ENCODE measurements at regions not wholly inside any gene's neighbourhood (a gene's known extent, or its start where the extent isn't known, plus 50 kb on each side); places are given as distances from the start of the nearest gene placed in this dataset.

DNA sequence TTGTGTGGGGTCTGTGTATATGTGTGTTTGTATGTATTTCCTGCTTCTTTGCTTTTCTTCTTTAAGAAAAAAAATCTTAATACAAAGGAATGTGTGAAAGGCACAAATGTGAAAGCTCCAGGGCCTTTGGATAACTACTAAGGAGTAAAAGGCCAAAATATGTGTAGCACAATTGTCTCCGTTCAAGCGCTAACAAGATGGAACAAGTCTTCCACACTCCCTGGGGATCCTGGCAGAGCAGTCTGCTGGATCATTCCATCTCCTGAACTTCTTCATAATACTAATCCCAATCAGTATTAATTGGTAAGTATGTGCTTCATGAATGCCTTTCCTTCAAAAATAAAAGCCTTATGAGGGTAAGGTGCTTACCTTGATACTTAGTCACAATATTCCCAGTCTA is 462.5 kb upstream of the TBX3 start:
- TF ChIP-seq, protein P1, sequence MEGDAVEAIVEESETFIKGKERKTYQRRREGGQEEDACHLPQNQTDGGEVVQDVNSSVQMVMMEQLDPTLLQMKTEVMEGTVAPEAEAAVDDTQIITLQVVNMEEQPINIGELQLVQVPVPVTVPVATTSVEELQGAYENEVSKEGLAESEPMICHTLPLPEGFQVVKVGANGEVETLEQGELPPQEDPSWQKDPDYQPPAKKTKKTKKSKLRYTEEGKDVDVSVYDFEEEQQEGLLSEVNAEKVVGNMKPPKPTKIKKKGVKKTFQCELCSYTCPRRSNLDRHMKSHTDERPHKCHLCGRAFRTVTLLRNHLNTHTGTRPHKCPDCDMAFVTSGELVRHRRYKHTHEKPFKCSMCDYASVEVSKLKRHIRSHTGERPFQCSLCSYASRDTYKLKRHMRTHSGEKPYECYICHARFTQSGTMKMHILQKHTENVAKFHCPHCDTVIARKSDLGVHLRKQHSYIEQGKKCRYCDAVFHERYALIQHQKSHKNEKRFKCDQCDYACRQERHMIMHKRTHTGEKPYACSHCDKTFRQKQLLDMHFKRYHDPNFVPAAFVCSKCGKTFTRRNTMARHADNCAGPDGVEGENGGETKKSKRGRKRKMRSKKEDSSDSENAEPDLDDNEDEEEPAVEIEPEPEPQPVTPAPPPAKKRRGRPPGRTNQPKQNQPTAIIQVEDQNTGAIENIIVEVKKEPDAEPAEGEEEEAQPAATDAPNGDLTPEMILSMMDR (IDR thresholded peaks at IDR 0.05; ENCODE audit: extremely low read depth in 1 of 2, insufficient read depth in 1 of 2, low read depth in 1 of 2, low read length in 2 of 2) = no peak
- TF ChIP-seq POLR2A (IDR thresholded peaks at IDR 0.05; ENCODE audit: low read depth, low read length) (no peak), JUN (IDR thresholded peaks at IDR 0.05; ENCODE audit: borderline replicate concordance, insufficient read depth, insufficient read length, low read depth) (no peak), MYC (IDR thresholded peaks at IDR 0.05; ENCODE audit: low read depth, low read length) (no peak), POLR2AphosphoS5 (IDR thresholded peaks at IDR 0.05; ENCODE audit: insufficient read depth, low read depth, low read length) (no peak)
- TF ChIP-seq, protein P2, sequence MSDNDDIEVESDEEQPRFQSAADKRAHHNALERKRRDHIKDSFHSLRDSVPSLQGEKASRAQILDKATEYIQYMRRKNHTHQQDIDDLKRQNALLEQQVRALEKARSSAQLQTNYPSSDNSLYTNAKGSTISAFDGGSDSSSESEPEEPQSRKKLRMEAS (IDR thresholded peaks at IDR 0.05; ENCODE audit: insufficient read depth, insufficient read length) = no peak

Data from endothelial cell of umbilical vein (primary cell).